Endothelial cell of umbilical vein (primary cell): ENCODE measurements at regions not wholly inside any gene's neighbourhood (a gene's known extent, or its start where the extent isn't known, plus 50 kb on each side); places are given as distances from the start of the nearest gene placed in this dataset.

ENCODE experiments used
- BruUV-seq: library from RNA; stranded (reverse); fragments of 400-500 nt; replicated peaks from 2 replicates; lab custom pipeline; 2021; lab: Mats Ljungman, UMichigan
- CTCF ChIA-PET: fragments of 300-600, 350-600 bp; sonication (Branson Sonifier 250); formaldehyde crosslinking; loops from one replicate; lab custom pipeline; 2021; ENCODE audit warnings: antibody characterized with exemption, inconsistent platforms; lab: Charles Lee
- POLR2A ChIA-PET: fragments of 300-600, 350-600 bp; sonication (Branson Sonifier 250); formaldehyde crosslinking; loops from one replicate; lab custom pipeline; 2021; ENCODE audit warnings: antibody characterized with exemption, inconsistent platforms; lab: Charles Lee
- DNase-seq: peaks from one replicate; pipeline ENCODE4 v3.0.0-alpha.2; 2011; ENCODE audit warnings: low read depth, low spot score
- FAIRE-seq: peaks from 2 replicates; lab custom pipeline; 2011; peaks lifted over from hg19 to GRCh38; lab: Jason Lieb, UNC
- H2AFZ ChIP-seq: 2 replicates; pipeline ENCODE4 v1.6.0; 2012; ENCODE audit warnings: low read depth, low read length, control low read depth, inconsistent platforms
- H3K27ac ChIP-seq: 2 replicates; pipeline ENCODE4 v1.5.1; 2011; ENCODE audit warnings: low read depth, mild to moderate bottlenecking, control low read depth, low read length, moderate library complexity; ENCODE audit not compliant: insufficient read depth
- H3K27me3 ChIP-seq, 2 experiments: 2 replicates each; pipeline versions ENCODE4 v1.6.0 to v1.6.1; 2011; ENCODE audit warnings: low read length in 2 of 2, mixed read lengths in 1 of 2; ENCODE audit not compliant: control insufficient read depth in 2 of 2, insufficient read depth in 2 of 2
- H3K36me3 ChIP-seq, 2 experiments: 2 replicates in 1 of 2; 3 replicates in 1 of 2; pipeline ENCODE4 v1.5.1; 2011; ENCODE audit warnings: low read length in 2 of 2, mild to moderate bottlenecking in 1 of 2, moderate library complexity in 1 of 2; ENCODE audit not compliant: control insufficient read depth in 2 of 2, insufficient read depth in 2 of 2; ENCODE audit errors: extremely low read depth in 1 of 2
- H3K4me1 ChIP-seq: 3 replicates; pipeline ENCODE4 v1.5.1; 2011; ENCODE audit warnings: mild to moderate bottlenecking, low read length; ENCODE audit not compliant: control insufficient read depth, insufficient read depth; ENCODE audit errors: extremely low read depth
- H3K4me2 ChIP-seq: 2 replicates; pipeline ENCODE4 v1.6.1; 2011; ENCODE audit warnings: low read length, control low read depth, mixed read lengths; ENCODE audit not compliant: insufficient read depth
- H3K4me3 ChIP-seq, 3 experiments: fragments of 200-600 bp in 1 of 3; sonication (generic), shearing (Covaris generic) in 1 of 3; replicated peaks in 1 of 3; 2 replicates each; pipeline ENCODE4 v1.5.1; 2011 to 2016; ENCODE audit warnings: control low read depth in 3 of 3, low read length in 3 of 3, mild to moderate bottlenecking in 2 of 3, inconsistent platforms in 1 of 3, low read depth in 1 of 3, moderate library complexity in 1 of 3; ENCODE audit not compliant: insufficient read depth in 1 of 3
- H3K79me2 ChIP-seq: 2 replicates; pipeline ENCODE4 v1.6.0; 2012; ENCODE audit warnings: low read length, inconsistent platforms; ENCODE audit not compliant: control insufficient read depth, insufficient read depth
- H3K9ac ChIP-seq: replicated peaks from 2 replicates; pipeline ENCODE3; 2011; ENCODE audit warnings: low read length, control low read depth; ENCODE audit not compliant: insufficient read depth; ENCODE audit errors: extremely low read depth
- H3K9me1 ChIP-seq: replicated peaks from 3 replicates; pipeline ENCODE4 v1.6.0; 2011; ENCODE audit warnings: mild to moderate bottlenecking, low read length; ENCODE audit not compliant: control insufficient read depth, insufficient read depth; ENCODE audit errors: extremely low read depth
- H3K9me3 ChIP-seq: replicated peaks from 2 replicates; pipeline ENCODE4 v1.5.1; 2012; ENCODE audit warnings: low read length, inconsistent platforms; ENCODE audit not compliant: control insufficient read depth, insufficient read depth
- H4K20me1 ChIP-seq: replicated peaks from 2 replicates; pipeline ENCODE3; 2011; ENCODE audit warnings: mild to moderate bottlenecking, low read length; ENCODE audit not compliant: control insufficient read depth, insufficient read depth; ENCODE audit errors: extremely low read depth
- EZH2 ChIP-seq: IDR thresholded peaks from 2 replicates; pipeline ENCODE4 v1.6.1; 2012; ENCODE audit warnings: borderline replicate concordance, low read depth, mild to moderate bottlenecking, moderate library complexity, low read length, inconsistent platforms; ENCODE audit not compliant: severe bottlenecking
- FOS ChIP-seq: IDR thresholded peaks from 2 replicates; pipeline ENCODE4 v1.6.1; 2011; ENCODE audit warnings: mild to moderate bottlenecking, low read length, moderate library complexity, borderline replicate concordance; ENCODE audit not compliant: insufficient read depth
- GATA2 ChIP-seq: IDR thresholded peaks from 2 replicates; pipeline ENCODE4 v1.7.0; 2011; ENCODE audit warnings: low read depth, mild to moderate bottlenecking, moderate library complexity, mixed read lengths, low read length; ENCODE audit not compliant: insufficient read length, insufficient read depth
- JUN ChIP-seq: IDR thresholded peaks from 2 replicates; pipeline ENCODE4 v1.6.1; 2011; ENCODE audit warnings: borderline replicate concordance, low read depth; ENCODE audit not compliant: insufficient read length, insufficient read depth
- MYC ChIP-seq: IDR thresholded peaks from one replicate; pipeline ENCODE4 v1.6.1; 2011; ENCODE audit warnings: mild to moderate bottlenecking, low read depth, low read length
- POLR2A ChIP-seq: IDR thresholded peaks from 2 replicates; pipeline ENCODE4 v1.6.1; 2012; ENCODE audit warnings: low read depth, mild to moderate bottlenecking, control low read depth, low read length
- POLR2AphosphoS5 ChIP-seq: IDR thresholded peaks from 2 replicates; pipeline ENCODE4 v1.6.1; 2012; ENCODE audit warnings: low read depth, mild to moderate bottlenecking, control low read depth, low read length, moderate library complexity; ENCODE audit not compliant: insufficient read depth
- dilution Hi-C: fragments of 300-500 bp; cut with MboI; formaldehyde crosslinking; loops from one replicate; pipeline ENCODE4 v1.15.0; 2019; ENCODE audit warnings: low sequenced_read_pairs; ENCODE audit not compliant: extremely low pct_ligation_motif_present
- intact Hi-C: fragments of 100-400 bp; cut with micrococcal nuclease; formaldehyde crosslinking; loops from one replicate; pipeline ENCODE4 v1.10.0; 2022
- TF ChIP-seq, protein P1 (sequence below), 2 donors: IDR thresholded peaks; 1 replicate in 1 of 2; 2 replicates in 1 of 2; pipeline ENCODE4 v1.5.1; 2011; ENCODE audit warnings: low read length in 2 of 2, mild to moderate bottlenecking in 2 of 2, moderate library complexity in 2 of 2, control low read depth in 1 of 2, inconsistent platforms in 1 of 2, low read depth in 1 of 2; ENCODE audit not compliant: insufficient read depth in 1 of 2; ENCODE audit errors: extremely low read depth in 1 of 2
- TF ChIP-seq, protein P2 (sequence below): IDR thresholded peaks from 2 replicates; pipeline ENCODE4 v1.6.1; 2011; ENCODE audit not compliant: insufficient read depth, insufficient read length

DNA sequence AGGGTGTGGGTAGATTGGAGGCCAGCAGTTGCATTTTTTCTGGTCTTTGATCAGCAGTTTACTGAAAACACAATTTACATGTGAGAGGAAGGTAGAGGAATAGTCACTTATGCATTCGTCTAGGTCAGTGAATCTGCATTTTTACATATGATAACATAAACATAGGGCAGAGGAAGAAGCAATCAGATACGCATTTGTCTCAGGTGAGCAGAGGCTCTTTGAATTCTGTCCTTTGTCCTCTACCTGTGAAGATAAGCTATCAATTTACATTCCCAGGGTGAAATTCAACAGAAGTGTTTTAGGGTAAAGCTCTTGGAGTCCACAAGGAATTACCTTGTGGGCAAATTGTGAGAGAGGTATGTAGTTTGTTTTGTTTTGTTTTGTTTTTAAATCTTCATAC is 306.5 kb downstream of the MAGEB5 start:
- dilution Hi-C loops (no loop called here), intact Hi-C loops (no loop called here)
- no peaks in the 10 kb centered on the region for H3K36me3 ChIP-seq
- H3K79me2 ChIP-seq, result no peaks in the 10 kb centered on the region
- H3K4me1 ChIP-seq, result no peaks in the 10 kb centered on the region
- ChIA-PET CTCF (no interaction called here), POLR2A (no interaction called here)
- H3K4me2 ChIP-seq, result no peak overlapping the region
- no peak overlapping the region for H3K9ac ChIP-seq
- no peaks in the 10 kb centered on the region for H4K20me1 ChIP-seq
- TF ChIP-seq JUN (no peak), FOS (no peak), GATA2 (no peak), POLR2A (no peak), POLR2AphosphoS5 (no peak), EZH2 (no peak), MYC (no peak)
- TF ChIP-seq, protein P1, sequence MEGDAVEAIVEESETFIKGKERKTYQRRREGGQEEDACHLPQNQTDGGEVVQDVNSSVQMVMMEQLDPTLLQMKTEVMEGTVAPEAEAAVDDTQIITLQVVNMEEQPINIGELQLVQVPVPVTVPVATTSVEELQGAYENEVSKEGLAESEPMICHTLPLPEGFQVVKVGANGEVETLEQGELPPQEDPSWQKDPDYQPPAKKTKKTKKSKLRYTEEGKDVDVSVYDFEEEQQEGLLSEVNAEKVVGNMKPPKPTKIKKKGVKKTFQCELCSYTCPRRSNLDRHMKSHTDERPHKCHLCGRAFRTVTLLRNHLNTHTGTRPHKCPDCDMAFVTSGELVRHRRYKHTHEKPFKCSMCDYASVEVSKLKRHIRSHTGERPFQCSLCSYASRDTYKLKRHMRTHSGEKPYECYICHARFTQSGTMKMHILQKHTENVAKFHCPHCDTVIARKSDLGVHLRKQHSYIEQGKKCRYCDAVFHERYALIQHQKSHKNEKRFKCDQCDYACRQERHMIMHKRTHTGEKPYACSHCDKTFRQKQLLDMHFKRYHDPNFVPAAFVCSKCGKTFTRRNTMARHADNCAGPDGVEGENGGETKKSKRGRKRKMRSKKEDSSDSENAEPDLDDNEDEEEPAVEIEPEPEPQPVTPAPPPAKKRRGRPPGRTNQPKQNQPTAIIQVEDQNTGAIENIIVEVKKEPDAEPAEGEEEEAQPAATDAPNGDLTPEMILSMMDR (IDR thresholded peaks at IDR 0.05; ENCODE audit: extremely low read depth in 1 of 2, insufficient read depth in 1 of 2, low read depth in 1 of 2, low read length in 2 of 2), result no peak
- TF ChIP-seq, protein P2, sequence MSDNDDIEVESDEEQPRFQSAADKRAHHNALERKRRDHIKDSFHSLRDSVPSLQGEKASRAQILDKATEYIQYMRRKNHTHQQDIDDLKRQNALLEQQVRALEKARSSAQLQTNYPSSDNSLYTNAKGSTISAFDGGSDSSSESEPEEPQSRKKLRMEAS, result no peak
- H3K9me3 ChIP-seq, result no peaks in the 10 kb centered on the region
- no peak overlapping the region for H2AFZ ChIP-seq
- no peaks in the 10 kb centered on the region for H3K27me3 ChIP-seq
- no peak overlapping the region for H3K27ac ChIP-seq
- DNase-seq (no peak), FAIRE-seq (no peak)
- no peak overlapping the region for H3K4me3 ChIP-seq
- H3K9me1 ChIP-seq, result no peaks in the 10 kb centered on the region
- BruUV-seq, result no TSS peak
